ENCODE measurements at regions not wholly inside any gene's neighbourhood (a gene's known extent, or its start where the extent isn't known, plus 50 kb on each side); places are given as distances from the start of the nearest gene placed in this dataset.

DNA sequence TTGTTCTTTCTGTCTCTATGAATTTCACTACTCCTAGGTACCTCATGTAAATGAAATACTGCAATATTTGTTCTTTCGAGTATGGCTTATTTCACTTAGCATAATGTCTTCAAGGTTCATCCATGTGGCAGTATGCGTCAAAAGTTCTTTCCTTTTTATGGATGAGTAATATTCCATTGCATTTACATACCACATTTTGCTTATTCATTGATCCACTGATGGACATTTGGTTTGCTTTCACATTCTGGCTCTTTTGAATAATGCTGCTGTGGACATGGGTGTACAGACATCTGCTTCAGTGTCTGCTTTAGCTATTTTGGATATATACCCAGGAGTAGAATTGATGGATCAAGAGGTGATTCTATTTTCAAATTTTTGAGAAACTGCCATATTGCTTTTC is 144.2 kb upstream of the PAPPA start:
- no peak overlapping the region for H3K4me2 ChIP-seq (ENCODE audit: low read depth, low read length, poor library complexity, severe bottlenecking)
- H3K4me3 ChIP-seq (ENCODE audit: low read length): no peak overlapping the region
- no peaks in the 10 kb centered on the region for H3K9me2 ChIP-seq (replicated peaks; ENCODE audit: insufficient read depth, low read length)
- no peaks in the 10 kb centered on the region for H3K36me3 ChIP-seq (ENCODE audit: insufficient read depth, low read length)
- no peak overlapping the region for H3K9ac ChIP-seq (ENCODE audit: low read length)
- no peaks in the 10 kb centered on the region for H4K20me1 ChIP-seq (ENCODE audit: insufficient read depth, low read depth, low read length)
- no peak overlapping the region for H2AFZ ChIP-seq (ENCODE audit: low read length)
- no peaks in the 10 kb centered on the region for H3K9me3 ChIP-seq (ENCODE audit: low read length)
- no peaks in the 10 kb centered on the region for H3K4me1 ChIP-seq (ENCODE audit: low read length)
- H3K27me3 ChIP-seq (ENCODE audit: low read length): no peaks in the 10 kb centered on the region
- no peak for DNase-seq
- no peaks in the 10 kb centered on the region for H3K79me2 ChIP-seq (ENCODE audit: low read length)
- no peak overlapping the region for H3K27ac ChIP-seq (ENCODE audit: low read length)

- no peak for DNase-seq
- no peaks in the 10 kb centered on the region for H3K9me2 ChIP-seq (replicated peaks; ENCODE audit: insufficient read depth, low read length)
- H3K4me1 ChIP-seq (ENCODE audit: low read length): no peaks in the 10 kb centered on the region
- H2AFZ ChIP-seq (ENCODE audit: low read length): no peak overlapping the region
- no peaks in the 10 kb centered on the region for H3K9me3 ChIP-seq (ENCODE audit: low read length)
- H3K9ac ChIP-seq (ENCODE audit: low read length): no peak overlapping the region
- H3K4me2 ChIP-seq (ENCODE audit: low read depth, low read length, poor library complexity, severe bottlenecking): no peak overlapping the region
- no peaks in the 10 kb centered on the region for H4K20me1 ChIP-seq (ENCODE audit: insufficient read depth, low read depth, low read length)
- H3K4me3 ChIP-seq (ENCODE audit: low read length): no peak overlapping the region
- no peaks in the 10 kb centered on the region for H3K27me3 ChIP-seq (ENCODE audit: low read length)
- H3K79me2 ChIP-seq (ENCODE audit: low read length): no peaks in the 10 kb centered on the region
- no peaks in the 10 kb centered on the region for H3K36me3 ChIP-seq (ENCODE audit: insufficient read depth, low read length)
- no peak overlapping the region for H3K27ac ChIP-seq (ENCODE audit: low read length)
Measured at GRCh38 chr9:116015855-116016254, 137.7 kb upstream of the PAPPA start.

- Histone ChIP-seq H3K9ac (ENCODE audit: low read length) (no peak overlapping the region), H3K36me3 (ENCODE audit: insufficient read depth, low read length) (no peaks in the 10 kb centered on the region), H3K9me2 (replicated peaks; ENCODE audit: insufficient read depth, low read length) (0 out of 2 replicates have a peak, but pooled peaks cover 3% of the 10 kb centered on the region), H3K4me1 (ENCODE audit: low read length) (no peaks in the 10 kb centered on the region), H3K27me3 (ENCODE audit: low read length) (no peaks in the 10 kb centered on the region), H3K9me3 (ENCODE audit: low read length) (no peaks in the 10 kb centered on the region), H3K27ac (ENCODE audit: low read length) (no peak overlapping the region), H3K4me3 (ENCODE audit: low read length) (no peak overlapping the region), H2AFZ (ENCODE audit: low read length) (no peak overlapping the region), H3K4me2 (ENCODE audit: low read depth, low read length, poor library complexity, severe bottlenecking) (no peak overlapping the region), H3K79me2 (ENCODE audit: low read length) (no peaks in the 10 kb centered on the region), H4K20me1 (ENCODE audit: insufficient read depth, low read depth, low read length) (no peaks in the 10 kb centered on the region)
- DNase-seq: no peak
Measured at GRCh38 chr9:116020146-116020545, 133.4 kb upstream of the PAPPA start.

- Histone ChIP-seq H3K9me3 (ENCODE audit: low read length) (no peaks in the 10 kb centered on the region), H3K79me2 (ENCODE audit: low read length) (no peaks in the 10 kb centered on the region), H3K4me2 (ENCODE audit: low read depth, low read length, poor library complexity, severe bottlenecking) (no peak overlapping the region), H3K27me3 (ENCODE audit: low read length) (no peaks in the 10 kb centered on the region), H3K36me3 (ENCODE audit: insufficient read depth, low read length) (no peaks in the 10 kb centered on the region), H2AFZ (ENCODE audit: low read length) (no peak overlapping the region), H3K4me3 (ENCODE audit: low read length) (no peak overlapping the region), H4K20me1 (ENCODE audit: insufficient read depth, low read depth, low read length) (no peaks in the 10 kb centered on the region), H3K9ac (ENCODE audit: low read length) (no peak overlapping the region), H3K9me2 (replicated peaks; ENCODE audit: insufficient read depth, low read length) (0 out of 2 replicates have a peak, but pooled peaks cover 3% of the 10 kb centered on the region), H3K4me1 (ENCODE audit: low read length) (no peaks in the 10 kb centered on the region), H3K27ac (ENCODE audit: low read length) (no peak overlapping the region)
- no peak for DNase-seq
Measured at GRCh38 chr9:116020801-116021200, 132.8 kb upstream of the PAPPA start.

- DNase-seq: no peak
- Histone ChIP-seq H3K4me3 (ENCODE audit: low read length) (no peak overlapping the region), H3K9ac (ENCODE audit: low read length) (no peak overlapping the region), H3K9me3 (ENCODE audit: low read length) (no peaks in the 10 kb centered on the region), H3K27me3 (ENCODE audit: low read length) (no peaks in the 10 kb centered on the region), H4K20me1 (ENCODE audit: insufficient read depth, low read depth, low read length) (no peaks in the 10 kb centered on the region), H3K27ac (ENCODE audit: low read length) (no peak overlapping the region), H3K36me3 (ENCODE audit: insufficient read depth, low read length) (no peaks in the 10 kb centered on the region), H2AFZ (ENCODE audit: low read length) (no peak overlapping the region), H3K9me2 (replicated peaks; ENCODE audit: insufficient read depth, low read length) (no peaks in the 10 kb centered on the region), H3K79me2 (ENCODE audit: low read length) (no peaks in the 10 kb centered on the region), H3K4me2 (ENCODE audit: low read depth, low read length, poor library complexity, severe bottlenecking) (no peak overlapping the region), H3K4me1 (ENCODE audit: low read length) (peaks cover 3% of the 10 kb centered on the region)
Measured at GRCh38 chr9:116027096-116027495, 126.5 kb upstream of the PAPPA start.

- H3K9ac ChIP-seq (ENCODE audit: low read length): no peak overlapping the region
- H3K9me3 ChIP-seq (ENCODE audit: low read length): no peaks in the 10 kb centered on the region
- no peak for DNase-seq
- no peak overlapping the region for H3K27ac ChIP-seq (ENCODE audit: low read length)
- H3K4me1 ChIP-seq (ENCODE audit: low read length): peaks cover 3% of the 10 kb centered on the region
- H3K4me3 ChIP-seq (ENCODE audit: low read length): no peak overlapping the region
- H2AFZ ChIP-seq (ENCODE audit: low read length): no peak overlapping the region
- no peaks in the 10 kb centered on the region for H3K27me3 ChIP-seq (ENCODE audit: low read length)
- no peaks in the 10 kb centered on the region for H4K20me1 ChIP-seq (ENCODE audit: insufficient read depth, low read depth, low read length)
- H3K79me2 ChIP-seq (ENCODE audit: low read length): no peaks in the 10 kb centered on the region
- no peak overlapping the region for H3K4me2 ChIP-seq (ENCODE audit: low read depth, low read length, poor library complexity, severe bottlenecking)
- H3K9me2 ChIP-seq (replicated peaks; ENCODE audit: insufficient read depth, low read length): no peaks in the 10 kb centered on the region
- no peaks in the 10 kb centered on the region for H3K36me3 ChIP-seq (ENCODE audit: insufficient read depth, low read length)
Measured at GRCh38 chr9:116027511-116027910, 126.1 kb upstream of the PAPPA start.

DNA sequence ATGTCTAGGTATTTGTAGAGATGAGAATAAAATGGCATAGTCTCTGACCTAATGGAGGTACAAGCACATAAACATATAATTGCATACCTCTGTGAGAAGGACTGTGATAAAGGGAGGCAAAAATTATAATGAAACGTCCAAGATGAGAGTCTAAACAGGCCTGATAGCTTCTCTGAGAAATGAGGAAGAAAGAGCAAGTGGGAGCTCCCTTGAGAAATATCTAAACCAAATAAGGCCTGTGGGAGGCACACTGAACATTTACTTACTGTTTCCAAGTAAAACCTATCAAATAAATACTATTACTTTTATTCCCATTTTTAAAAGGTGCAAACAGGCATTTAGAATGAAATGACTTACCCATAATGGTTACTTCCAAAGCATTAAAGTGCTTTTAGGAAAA is 125.6 kb upstream of the PAPPA start:
- no peak overlapping the region for H2AFZ ChIP-seq (ENCODE audit: low read length)
- H3K9me2 ChIP-seq (replicated peaks; ENCODE audit: insufficient read depth, low read length): no peaks in the 10 kb centered on the region
- H3K9ac ChIP-seq (ENCODE audit: low read length): no peak overlapping the region
- DNase-seq: peak; percentile 42
- no peaks in the 10 kb centered on the region for H3K79me2 ChIP-seq (ENCODE audit: low read length)
- H3K4me2 ChIP-seq (ENCODE audit: low read depth, low read length, poor library complexity, severe bottlenecking): no peak overlapping the region
- no peaks in the 10 kb centered on the region for H3K36me3 ChIP-seq (ENCODE audit: insufficient read depth, low read length)
- H3K4me3 ChIP-seq (ENCODE audit: low read length): no peak overlapping the region
- no peaks in the 10 kb centered on the region for H3K9me3 ChIP-seq (ENCODE audit: low read length)
- peaks cover 3% of the 10 kb centered on the region for H3K4me1 ChIP-seq (ENCODE audit: low read length)
- H3K27ac ChIP-seq (ENCODE audit: low read length): no peak overlapping the region
- H4K20me1 ChIP-seq (ENCODE audit: insufficient read depth, low read depth, low read length): no peaks in the 10 kb centered on the region
- no peaks in the 10 kb centered on the region for H3K27me3 ChIP-seq (ENCODE audit: low read length)

- H3K4me3 ChIP-seq (ENCODE audit: low read length): no peak overlapping the region
Measured at GRCh38 chr9:116030517-116030916, 123.1 kb upstream of the PAPPA start.

More at GRCh38 chr9:116030517-116030916, 123.1 kb upstream of the PAPPA start:
- H3K9ac ChIP-seq (ENCODE audit: low read length): no peak overlapping the region
- H3K9me3 ChIP-seq (ENCODE audit: low read length): no peaks in the 10 kb centered on the region
- no peak overlapping the region for H3K27ac ChIP-seq (ENCODE audit: low read length)
- H3K79me2 ChIP-seq (ENCODE audit: low read length): no peaks in the 10 kb centered on the region
- H3K27me3 ChIP-seq (ENCODE audit: low read length): no peaks in the 10 kb centered on the region
- H2AFZ ChIP-seq (ENCODE audit: low read length): no peak overlapping the region
- H3K4me2 ChIP-seq (ENCODE audit: low read depth, low read length, poor library complexity, severe bottlenecking): no peak overlapping the region
- H4K20me1 ChIP-seq (ENCODE audit: insufficient read depth, low read depth, low read length): no peaks in the 10 kb centered on the region
- H3K4me1 ChIP-seq (ENCODE audit: low read length): peaks cover 3% of the 10 kb centered on the region
- H3K36me3 ChIP-seq (ENCODE audit: insufficient read depth, low read length): no peaks in the 10 kb centered on the region
- no peak for DNase-seq
- no peaks in the 10 kb centered on the region for H3K9me2 ChIP-seq (replicated peaks; ENCODE audit: insufficient read depth, low read length)

Measured in Karpas-422 (cell line).